PC-3 (cell line): ENCODE measurements at regions not wholly inside any gene's neighbourhood (a gene's known extent, or its start where the extent isn't known, plus 50 kb on each side); places are given as distances from the start of the nearest gene placed in this dataset.

Experiments used
- EZH2 ChIP-seq: fragments of 300-600 bp; sonication (generic); IDR thresholded peaks from one replicate; pipeline ENCODE4 v1.6.1; 2017; ENCODE audit warnings: antibody characterized with exemption, mild to moderate bottlenecking, low read length; ENCODE audit not compliant: unreplicated experiment
- EZH2phosphoT487 ChIP-seq: fragments of 300-600 bp; sonication (generic); IDR thresholded peaks from 2 replicates; pipeline ENCODE4 v1.6.1; 2018; ENCODE audit warnings: mild to moderate bottlenecking, antibody characterized with exemption, low read length, borderline replicate concordance
- TF ChIP-seq, protein P1 (sequence below): fragments of 300-600 bp; sonication (generic); conservative IDR thresholded peaks from 2 replicates; pipeline ENCODE4 v1.5.1; 2017; ENCODE audit warnings: antibody characterized with exemption, low read depth, mild to moderate bottlenecking, low read length

DNA sequence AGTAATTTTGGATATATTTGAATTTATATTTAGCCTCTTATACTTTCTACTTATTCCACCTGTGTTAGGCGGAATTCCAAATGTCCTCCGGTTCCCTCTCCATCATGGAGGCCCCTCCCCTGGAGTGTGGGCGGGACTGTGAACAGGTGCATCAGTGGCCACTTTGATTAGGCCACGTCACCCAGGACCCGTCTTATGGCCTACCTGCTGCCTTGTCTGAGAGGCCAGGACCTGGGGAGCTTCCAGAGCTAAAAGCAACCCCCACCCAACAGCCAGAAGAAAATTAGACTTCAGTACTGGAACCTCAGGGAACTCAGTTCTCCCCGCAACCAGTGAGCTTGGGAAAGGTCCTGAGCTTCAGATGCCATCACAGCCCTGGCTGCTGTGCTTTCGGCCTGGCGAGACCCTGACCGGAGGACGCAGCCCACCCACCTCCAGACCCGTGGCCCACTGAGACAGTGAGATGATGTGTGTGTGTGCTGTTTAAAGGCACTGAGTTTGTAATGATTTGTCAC is 200.2 kb upstream of the SOX1 start:
- TF ChIP-seq, protein P1, sequence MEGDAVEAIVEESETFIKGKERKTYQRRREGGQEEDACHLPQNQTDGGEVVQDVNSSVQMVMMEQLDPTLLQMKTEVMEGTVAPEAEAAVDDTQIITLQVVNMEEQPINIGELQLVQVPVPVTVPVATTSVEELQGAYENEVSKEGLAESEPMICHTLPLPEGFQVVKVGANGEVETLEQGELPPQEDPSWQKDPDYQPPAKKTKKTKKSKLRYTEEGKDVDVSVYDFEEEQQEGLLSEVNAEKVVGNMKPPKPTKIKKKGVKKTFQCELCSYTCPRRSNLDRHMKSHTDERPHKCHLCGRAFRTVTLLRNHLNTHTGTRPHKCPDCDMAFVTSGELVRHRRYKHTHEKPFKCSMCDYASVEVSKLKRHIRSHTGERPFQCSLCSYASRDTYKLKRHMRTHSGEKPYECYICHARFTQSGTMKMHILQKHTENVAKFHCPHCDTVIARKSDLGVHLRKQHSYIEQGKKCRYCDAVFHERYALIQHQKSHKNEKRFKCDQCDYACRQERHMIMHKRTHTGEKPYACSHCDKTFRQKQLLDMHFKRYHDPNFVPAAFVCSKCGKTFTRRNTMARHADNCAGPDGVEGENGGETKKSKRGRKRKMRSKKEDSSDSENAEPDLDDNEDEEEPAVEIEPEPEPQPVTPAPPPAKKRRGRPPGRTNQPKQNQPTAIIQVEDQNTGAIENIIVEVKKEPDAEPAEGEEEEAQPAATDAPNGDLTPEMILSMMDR = no peak
- TF ChIP-seq EZH2 (no peak), EZH2phosphoT487 (no peak)
